ENCODE measurements at regions not wholly inside any gene's neighbourhood (a gene's known extent, or its start where the extent isn't known, plus 50 kb on each side); places are given as distances from the start of the nearest gene placed in this dataset.

- Histone ChIP-seq H3K27ac (no peak overlapping the region), H3K9me3 (no peaks in the 10 kb centered on the region), H3K4me3 (no peak overlapping the region), H3K36me3 (no peaks in the 10 kb centered on the region), H3K4me1 (no peaks in the 10 kb centered on the region), H3K27me3 (no peaks in the 10 kb centered on the region)
- TF ChIP-seq POLR2A (IDR thresholded peaks at IDR 0.05) (no peak), POLR2AphosphoS5 (IDR thresholded peaks at IDR 0.05) (no peak), EP300 (IDR thresholded peaks at IDR 0.05; ENCODE audit: low read depth) (no peak)
- TF ChIP-seq, protein P1, sequence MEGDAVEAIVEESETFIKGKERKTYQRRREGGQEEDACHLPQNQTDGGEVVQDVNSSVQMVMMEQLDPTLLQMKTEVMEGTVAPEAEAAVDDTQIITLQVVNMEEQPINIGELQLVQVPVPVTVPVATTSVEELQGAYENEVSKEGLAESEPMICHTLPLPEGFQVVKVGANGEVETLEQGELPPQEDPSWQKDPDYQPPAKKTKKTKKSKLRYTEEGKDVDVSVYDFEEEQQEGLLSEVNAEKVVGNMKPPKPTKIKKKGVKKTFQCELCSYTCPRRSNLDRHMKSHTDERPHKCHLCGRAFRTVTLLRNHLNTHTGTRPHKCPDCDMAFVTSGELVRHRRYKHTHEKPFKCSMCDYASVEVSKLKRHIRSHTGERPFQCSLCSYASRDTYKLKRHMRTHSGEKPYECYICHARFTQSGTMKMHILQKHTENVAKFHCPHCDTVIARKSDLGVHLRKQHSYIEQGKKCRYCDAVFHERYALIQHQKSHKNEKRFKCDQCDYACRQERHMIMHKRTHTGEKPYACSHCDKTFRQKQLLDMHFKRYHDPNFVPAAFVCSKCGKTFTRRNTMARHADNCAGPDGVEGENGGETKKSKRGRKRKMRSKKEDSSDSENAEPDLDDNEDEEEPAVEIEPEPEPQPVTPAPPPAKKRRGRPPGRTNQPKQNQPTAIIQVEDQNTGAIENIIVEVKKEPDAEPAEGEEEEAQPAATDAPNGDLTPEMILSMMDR (IDR thresholded peaks at IDR 0.05), result no peak
- in situ Hi-C loops (cut with MboI; ENCODE audit: low pct_ligation_motif_present in 1 of 4, low pct_unique_long_range_greater_than_20kb in 1 of 4, low sequenced_read_pairs in 3 of 4) (loop anchor here in 3 of 4 donors (25.0 kb wide), 3 partner anchors 254 to 546 kb away; no protein-coding TSS in a partner anchor), intact Hi-C loops (cut with DNase I; ENCODE audit: low total_unique reads) (no loop called here)
- 65 to 67% methylated on average over 7 of the region's 7 CpGs for WGBS, 2 donors (ENCODE audit: low coverage in 1 of 2)
- no peak for DNase-seq
These were observed 338.2 kb upstream of the PREP start for GRCh38 chr6:105740946-105741645.

GRCh38 chr6:105739764-105740163 is 336.9 kb upstream of the PREP start:
- Histone ChIP-seq H3K4me3 (no peak overlapping the region), H3K27me3 (no peaks in the 10 kb centered on the region), H3K4me1 (no peaks in the 10 kb centered on the region), H3K36me3 (no peaks in the 10 kb centered on the region), H3K9me3 (no peaks in the 10 kb centered on the region), H3K27ac (no peak overlapping the region)
- 80 to 81% methylated on average over 2 of the region's 2 CpGs for WGBS, 2 donors (ENCODE audit: low coverage in 1 of 2)
- in situ Hi-C loops (cut with MboI; ENCODE audit: low pct_ligation_motif_present in 1 of 4, low pct_unique_long_range_greater_than_20kb in 1 of 4, low sequenced_read_pairs in 3 of 4) (loop anchor here in 3 of 4 donors (10.0 to 25.0 kb wide), 6 partner anchors 252 to 565 kb away; no protein-coding TSS in a partner anchor), intact Hi-C loops (cut with DNase I; ENCODE audit: low total_unique reads) (no loop called here)
- no peak for DNase-seq
- TF ChIP-seq EP300 (IDR thresholded peaks at IDR 0.05; ENCODE audit: low read depth) (no peak), POLR2A (IDR thresholded peaks at IDR 0.05) (no peak), POLR2AphosphoS5 (IDR thresholded peaks at IDR 0.05) (no peak)
- TF ChIP-seq, protein P1 (IDR thresholded peaks at IDR 0.05), result no peak

- peaks cover 0 to 5% (median 0%) of the 10 kb centered on the region in 4 donors for H3K4me1 ChIP-seq
- no peak overlapping the region for H3K4me3 ChIP-seq
- H3K27me3 ChIP-seq, result no peaks in the 10 kb centered on the region
- 48 to 63% methylated on average over 4 of the region's 4 CpGs for WGBS, 2 donors (ENCODE audit: low coverage in 1 of 2)
- in situ Hi-C loops (cut with MboI; ENCODE audit: low pct_ligation_motif_present in 1 of 4, low pct_unique_long_range_greater_than_20kb in 1 of 4, low sequenced_read_pairs in 3 of 4) (loop anchor here in 3 of 4 donors (10.0 to 25.0 kb wide), 6 partner anchors 246 to 571 kb away; no protein-coding TSS in a partner anchor), intact Hi-C loops (cut with DNase I; ENCODE audit: low total_unique reads) (no loop called here)
- TF ChIP-seq EP300 (IDR thresholded peaks at IDR 0.05; ENCODE audit: low read depth), result no peak
- TF ChIP-seq, protein P1 (IDR thresholded peaks at IDR 0.05), result peak; percentile 48 to 67 (median 56)
- H3K9me3 ChIP-seq, result no peaks in the 10 kb centered on the region
- no peaks in the 10 kb centered on the region for H3K36me3 ChIP-seq
- H3K27ac ChIP-seq, result no peak overlapping the region
- DNase-seq, result no peak
These were observed 330.8 kb upstream of the PREP start for GRCh38 chr6:105733556-105734162.

- WGBS, 2 donors (ENCODE audit: low coverage in 1 of 2), result 86 to 87% methylated on average over 1 of the region's 1 CpG
- Histone ChIP-seq H3K27ac (no peak overlapping the region), H3K4me3 (no peak overlapping the region), H3K27me3 (no peaks in the 10 kb centered on the region), H3K36me3 (no peaks in the 10 kb centered on the region), H3K4me1 (peaks cover 0 to 5% (median 0%) of the 10 kb centered on the region in 4 donors), H3K9me3 (no peaks in the 10 kb centered on the region)
- TF ChIP-seq POLR2AphosphoS5 (IDR thresholded peaks at IDR 0.05) (no peak), POLR2A (IDR thresholded peaks at IDR 0.05) (no peak), EP300 (IDR thresholded peaks at IDR 0.05; ENCODE audit: low read depth) (no peak)
- TF ChIP-seq, protein P1 (IDR thresholded peaks at IDR 0.05), result no peak
- no peak for DNase-seq
- intact Hi-C loops (cut with DNase I; ENCODE audit: low total_unique reads) (no loop called here), in situ Hi-C loops (cut with MboI; ENCODE audit: low pct_ligation_motif_present in 1 of 4, low pct_unique_long_range_greater_than_20kb in 1 of 4, low sequenced_read_pairs in 3 of 4) (loop anchor here in 3 of 4 donors (25.0 kb wide), 3 partner anchors 242 to 558 kb away; no protein-coding TSS in a partner anchor)
These were observed 326.1 kb upstream of the PREP start for GRCh38 chr6:105728995-105729394.

Measured in transverse colon (tissue), 4 donors.